Stimulated activated CD8-positive, alpha-beta memory T cell treated with anti-CD3 and anti-CD28 coated beads, Interleukin-7, amount 100 ng/mL, for 48 hours (primary cell): ENCODE measurements at regions not wholly inside any gene's neighbourhood (a gene's known extent, or its start where the extent isn't known, plus 50 kb on each side); places are given as distances from the start of the nearest gene placed in this dataset.

Experiments
- DNase-seq, 2 donors: peaks; one replicate each; pipeline ENCODE4 v3.0.0-alpha.2; 2020; ENCODE audit warnings: low read depth in 1 of 2; ENCODE audit errors: extremely low read depth in 1 of 2

GRCh38 chr3:5523125-5523524 lies 335.6 kb downstream of the EDEM1 start:
- DNase-seq: no peak

GRCh38 chr3:5531039-5531438 lies 343.5 kb downstream of the EDEM1 start:
- DNase-seq: no peak

- no peak for DNase-seq
These were observed 344.3 kb downstream of the EDEM1 start for GRCh38 chr3:5531741-5532290.

GRCh38 chr3:5540532-5540931 lies 353.0 kb downstream of the EDEM1 start:
- DNase-seq: no peak

GRCh38 chr3:5542472-5542871 lies 355.0 kb downstream of the EDEM1 start:
- no peak for DNase-seq

- no peak for DNase-seq
These were observed 355.5 kb downstream of the EDEM1 start for GRCh38 chr3:5543047-5543446.

GRCh38 chr3:5545719-5546118 lies 358.2 kb downstream of the EDEM1 start:
- DNase-seq: no peak

- no peak for DNase-seq
These were observed 365.7 kb downstream of the EDEM1 start for GRCh38 chr3:5553203-5553602.

GRCh38 chr3:5554245-5554747 lies 366.8 kb downstream of the EDEM1 start:
- no peak for DNase-seq

GRCh38 chr3:5560199-5560598 lies 372.7 kb downstream of the EDEM1 start:
- no peak for DNase-seq

- DNase-seq: no peak
These were observed 376.2 kb downstream of the EDEM1 start for GRCh38 chr3:5563537-5564277.

GRCh38 chr3:5564278-5564666 lies 376.8 kb downstream of the EDEM1 start:
- DNase-seq: no peak

GRCh38 chr3:5565026-5565425 lies 377.5 kb downstream of the EDEM1 start:
- DNase-seq: no peak

GRCh38 chr3:5567113-5567512 lies 379.6 kb downstream of the EDEM1 start:
- no peak for DNase-seq

GRCh38 chr3:5568451-5568850 lies 380.9 kb downstream of the EDEM1 start:
- no peak for DNase-seq

GRCh38 chr3:5569152-5569551 lies 381.6 kb downstream of the EDEM1 start:
- no peak for DNase-seq

GRCh38 chr3:5572168-5572567 lies 384.7 kb downstream of the EDEM1 start:
- DNase-seq: no peak

- no peak for DNase-seq
These were observed 388.9 kb downstream of the EDEM1 start for GRCh38 chr3:5576277-5577011.

- no peak for DNase-seq
These were observed 391.7 kb downstream of the EDEM1 start for GRCh38 chr3:5579139-5579602.

- no peak for DNase-seq
These were observed 392.4 kb downstream of the EDEM1 start for GRCh38 chr3:5579946-5580345.

- DNase-seq: no peak
These were observed 393.3 kb downstream of the EDEM1 start for GRCh38 chr3:5580826-5581225.

- no peak for DNase-seq
These were observed 394.2 kb downstream of the EDEM1 start for GRCh38 chr3:5581743-5582142.
